DMS153 treated with DMSO at 0.1 percent for 48 hours (cell line): ENCODE measurements at regions not wholly inside any gene's neighbourhood (a gene's known extent, or its start where the extent isn't known, plus 50 kb on each side); places are given as distances from the start of the nearest gene placed in this dataset.
"Not testable (repeated sequence)": the region's sequence is repeated elsewhere in the genome, so short reads cannot be mapped to it uniquely, and the experiment has no call there.

Experiments
- DNase-seq: peaks from one replicate; lab custom pipeline; 2025; ENCODE audit not compliant: unreplicated experiment; lab: John Stamatoyannopoulos, UW

DNA sequence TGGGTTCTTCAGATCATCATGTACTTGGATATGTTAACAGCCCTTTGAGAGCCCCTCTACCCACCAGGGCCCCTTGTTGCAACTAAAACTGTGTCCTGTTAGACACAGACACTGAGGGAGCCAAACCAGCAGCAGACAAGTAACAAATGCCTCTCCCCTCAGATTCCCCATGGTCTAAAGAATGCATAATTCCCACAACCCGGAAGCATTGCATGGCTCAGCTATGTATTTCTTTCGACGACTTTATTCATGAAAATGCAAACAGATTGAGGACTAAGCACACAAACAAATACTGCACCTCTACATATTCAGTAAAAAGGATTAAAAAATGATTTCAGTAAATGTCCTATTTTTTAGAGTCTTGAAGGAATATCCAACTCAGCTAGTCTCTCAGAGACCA lies 70.1 kb upstream of the HECW1 start:
- DNase-seq: no peak

DNA sequence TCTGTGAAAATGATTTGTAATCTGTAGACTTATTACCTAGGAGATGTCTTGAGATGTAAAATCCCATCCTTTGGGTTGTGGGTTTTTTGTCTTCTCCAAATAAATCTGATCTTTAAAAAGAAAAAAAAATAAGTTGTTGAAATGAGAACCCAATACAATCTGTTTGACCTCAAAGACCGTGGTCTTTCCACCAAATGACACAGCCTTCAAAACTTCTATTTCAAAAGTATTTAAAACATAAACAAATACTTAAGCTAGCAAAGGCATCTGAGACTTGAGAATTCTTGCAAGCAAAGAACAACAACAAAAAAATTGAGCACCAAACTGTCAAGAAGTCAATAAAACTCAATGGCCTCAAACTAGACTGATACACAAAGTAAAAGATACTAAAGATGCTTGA lies 67.9 kb upstream of the HECW1 start:
- DNase-seq: no peak

DNA sequence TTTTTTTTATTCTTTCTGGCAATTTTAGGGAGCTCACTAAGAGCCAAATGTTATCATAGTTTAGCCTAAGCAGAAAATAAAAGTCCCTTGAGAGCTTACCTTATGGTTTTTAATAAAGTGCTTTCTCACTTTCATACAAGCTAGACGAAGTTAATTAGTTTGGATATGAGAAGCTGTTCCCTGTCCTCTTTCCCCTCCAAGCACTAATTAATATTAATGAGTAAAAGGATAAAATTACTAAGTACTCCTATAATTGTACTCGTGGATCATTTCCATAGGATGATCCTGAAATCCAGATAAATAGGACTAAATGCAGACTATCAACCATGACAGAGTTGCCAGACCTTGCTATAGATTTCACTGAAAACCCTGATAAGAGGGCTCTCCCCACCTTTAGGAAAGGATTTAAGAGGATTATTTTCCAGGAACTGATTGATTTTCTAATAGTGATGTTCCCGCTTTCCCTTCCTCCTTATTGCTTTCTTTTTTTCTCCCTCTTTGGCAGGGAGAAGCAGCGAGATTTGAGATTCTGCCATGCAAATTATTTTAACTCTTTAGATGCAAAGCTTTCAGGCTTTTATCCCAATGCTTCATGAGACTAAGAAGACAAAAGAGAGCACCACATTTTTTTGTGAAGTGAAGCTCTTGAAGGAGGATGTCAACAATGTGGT lies 58.3 kb upstream of the HECW1 start:
- no peak for DNase-seq

DNA sequence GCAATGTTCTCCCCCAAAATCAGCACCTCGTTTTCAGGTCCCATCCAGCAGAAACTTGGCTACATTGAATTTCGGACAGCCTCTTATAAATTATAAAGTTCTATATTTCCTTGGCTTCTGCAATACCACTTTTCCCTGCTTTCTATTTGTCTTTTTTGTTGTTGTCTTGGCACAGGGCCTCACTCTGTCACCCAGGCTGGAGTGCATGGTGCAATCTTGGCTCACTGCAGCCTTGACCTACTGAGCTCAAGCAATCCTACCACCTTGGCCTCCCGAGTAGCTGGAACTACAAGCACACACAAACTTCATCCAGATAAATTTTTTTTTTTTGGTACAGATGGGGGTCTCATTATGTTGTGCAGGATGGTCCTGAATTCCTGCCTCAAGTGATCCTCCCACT lies 55.3 kb upstream of the HECW1 start:
- no peak for DNase-seq

DNA sequence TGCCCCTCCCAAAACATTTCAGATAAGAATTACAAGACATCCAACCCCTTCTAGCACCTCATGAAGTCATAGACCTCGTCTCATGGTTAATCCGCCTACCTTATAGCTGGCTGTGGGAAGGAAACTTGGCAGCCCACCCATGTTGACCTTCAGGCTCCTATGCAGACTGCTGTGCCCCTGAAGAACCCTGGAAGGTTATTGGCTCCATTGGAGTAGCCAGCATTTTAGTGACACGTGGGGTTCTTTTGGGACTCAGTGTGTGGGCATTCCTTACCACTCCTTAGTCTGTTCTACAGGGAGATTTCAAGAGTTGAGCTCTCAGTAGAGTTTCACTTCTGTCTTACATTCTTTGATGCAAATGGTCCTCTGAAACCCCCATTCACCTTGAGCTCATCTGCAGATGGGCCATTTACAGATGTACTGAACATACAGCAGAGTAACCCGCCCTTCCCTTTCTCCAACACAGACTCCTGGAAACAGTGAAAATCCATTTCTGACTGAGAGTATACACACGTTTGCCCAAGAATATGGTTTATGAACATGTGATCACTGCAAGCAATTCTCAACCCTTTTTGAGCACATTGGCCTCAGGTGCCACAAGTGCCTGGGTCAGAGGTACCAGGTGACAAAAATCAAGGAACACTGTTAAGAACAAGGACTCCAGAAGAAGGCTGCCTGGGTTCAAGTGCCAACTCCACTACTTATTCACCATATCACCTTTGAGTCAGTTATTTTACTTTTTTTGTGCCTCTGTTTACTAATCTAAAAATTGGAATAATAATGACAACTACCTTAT lies 54.0 kb upstream of the HECW1 start:
- DNase-seq: peak; percentile 51

DNA sequence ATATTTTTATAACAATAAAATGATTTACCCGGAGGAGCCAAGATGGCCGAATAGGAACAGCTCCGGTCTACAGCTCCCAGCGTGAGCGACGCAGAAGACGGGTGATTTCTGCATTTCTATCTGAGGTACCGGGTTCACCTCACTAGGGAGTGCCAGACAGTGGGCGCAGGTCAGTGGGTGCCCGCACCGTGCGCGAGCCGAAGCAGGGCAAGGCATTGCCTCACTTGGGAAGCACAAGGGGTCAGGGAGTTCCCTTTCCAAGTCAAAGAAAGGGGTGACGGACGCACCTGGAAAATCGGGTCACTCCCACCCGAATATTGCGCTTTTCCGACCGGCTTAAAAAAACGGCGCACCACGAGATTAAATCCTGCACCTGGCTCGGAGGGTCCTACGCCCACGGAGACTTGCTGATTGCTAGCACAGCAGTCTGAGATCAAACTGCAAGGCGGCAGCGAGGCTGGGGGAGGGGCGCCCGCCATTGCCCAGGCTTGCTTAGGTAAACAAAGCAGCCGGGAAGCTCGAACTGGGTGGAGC lies 53.3 kb upstream of the HECW1 start:
- not testable (repeated sequence) for DNase-seq
